GM12878 (cell line): ENCODE measurements at regions not wholly inside any gene's neighbourhood (a gene's known extent, or its start where the extent isn't known, plus 50 kb on each side); places are given as distances from the start of the nearest gene placed in this dataset.

Source experiments
- ATAC-seq: fragments of 200-7000 bp; cut with Tn5 transposase; 3 replicates; pipeline ENCODE4 v1.9.1; 2020; ENCODE audit warnings: mild to moderate bottlenecking, moderate library complexity
- BruUV-seq: library from RNA; stranded (reverse); fragments of 400-500 nt; replicated peaks from 2 replicates; lab custom pipeline; 2021; lab: Mats Ljungman, UMichigan
- CTCF ChIA-PET: fragments of 300-600 bp; sonication (Branson Sonifier 250); formaldehyde crosslinking; extraction: SDS; loops from one replicate; lab custom pipeline; 2021; ENCODE audit warnings: inconsistent platforms; lab: Yijun Ruan, JAX
- POLR2A ChIA-PET: fragments of 350-600 bp; formaldehyde crosslinking; extraction: SDS; loops from one replicate; lab custom pipeline; 2021; ENCODE audit warnings: inconsistent platforms; lab: Charles Lee
- RAD21 ChIA-PET: fragments of 300-600 bp; sonication (Branson Sonifier 250); formaldehyde crosslinking; loops from one replicate; lab custom pipeline; 2023; ENCODE audit warnings: antibody characterized with exemption; ENCODE audit not compliant: unreplicated experiment; lab: Charles Lee
- SMC1A ChIA-PET: fragments of 300-600 bp; sonication (Branson Sonifier 250); formaldehyde crosslinking; loops from one replicate; lab custom pipeline; 2023; ENCODE audit not compliant: unreplicated experiment, uncharacterized antibody; lab: Charles Lee
- DNase-seq: peaks from one replicate; pipeline ENCODE4 v3.0.0-alpha.2; 2011; ENCODE audit warnings: low read depth, low spot score
- FAIRE-seq: peaks from 3 replicates; lab custom pipeline; 2011; peaks lifted over from hg19 to GRCh38; lab: Jason Lieb, UNC
- H2AFZ ChIP-seq: 2 replicates; pipeline ENCODE4 v1.6.0; 2011; ENCODE audit warnings: low read depth, low read length, control low read depth; ENCODE audit not compliant: control insufficient read depth
- H3K27ac ChIP-seq: 2 replicates; pipeline ENCODE4 v1.5.1; 2011; ENCODE audit warnings: control low read depth; ENCODE audit not compliant: control insufficient read depth, insufficient read depth
- H3K27me3 ChIP-seq, 2 experiments: replicated peaks in 1 of 2; 2 replicates each; pipeline versions ENCODE4 v1.6.0 to v1.6.1; 2011; ENCODE audit warnings: low read length in 1 of 2; ENCODE audit not compliant: control insufficient read depth in 2 of 2, insufficient read depth in 2 of 2
- H3K36me3 ChIP-seq, 2 experiments: 2 replicates each; pipeline ENCODE4 v1.5.1; 2011; ENCODE audit warnings: low read length in 1 of 2; ENCODE audit not compliant: control insufficient read depth in 2 of 2, insufficient read depth in 2 of 2
- H3K4me1 ChIP-seq: 2 replicates; pipeline ENCODE4 v1.6.1; 2011; ENCODE audit warnings: mild to moderate bottlenecking, low read length, moderate library complexity, mixed read lengths; ENCODE audit not compliant: control insufficient read depth, insufficient read depth
- H3K4me2 ChIP-seq: 2 replicates; pipeline ENCODE4 v1.6.0; 2011; ENCODE audit warnings: control low read depth; ENCODE audit not compliant: control insufficient read depth, insufficient read depth
- H3K4me3 ChIP-seq: fragments of 200-600 bp; sonication (generic); 2 replicates; pipeline ENCODE4 v1.5.1; 2016
- H3K79me2 ChIP-seq: 2 replicates; pipeline ENCODE4 v1.6.0; 2011; ENCODE audit warnings: low read length; ENCODE audit not compliant: control insufficient read depth, insufficient read depth
- H3K9ac ChIP-seq: 2 replicates; pipeline ENCODE4 v1.8.0; 2011; ENCODE audit warnings: low read length, control low read depth, mixed read lengths; ENCODE audit not compliant: control insufficient read depth, insufficient read depth
- H3K9me3 ChIP-seq: replicated peaks from 3 replicates; pipeline ENCODE4 v1.5.1; 2011; ENCODE audit warnings: mild to moderate bottlenecking, low read length; ENCODE audit not compliant: control insufficient read depth, insufficient read depth
- H4K20me1 ChIP-seq: 2 replicates; pipeline ENCODE4 v1.6.0; 2011; ENCODE audit not compliant: control insufficient read depth, insufficient read depth
- HDGF ChIP-seq: fragments of 450-650 bp; IDR thresholded peaks from 2 replicates; pipeline ENCODE4 v1.6.1; 2016; ENCODE audit warnings: antibody characterized with exemption
- PAX5 ChIP-seq: IDR thresholded peaks from 2 replicates; pipeline ENCODE4 v1.6.1; 2011; ENCODE audit warnings: low read depth, low read length, borderline replicate concordance
- STAT3 ChIP-seq: IDR thresholded peaks from 2 replicates; pipeline ENCODE4 v1.6.1; 2011; ENCODE audit warnings: low read depth, low read length, improper control_type of control experiment
- WGBS: methylation state at CpG from one replicate; pipeline ENCODE4 v1.1.6; 2016; ENCODE audit warnings: low lambda C conversion rate; ENCODE audit not compliant: insufficient replicate concordance, insufficient coverage; ENCODE audit errors: missing lambda C conversion rate; 5-methylcytosine and 5-hydroxymethylcytosine counted together
- in situ Hi-C: fragments of 300-500 bp; cut with MboI; formaldehyde crosslinking; loops from 9 replicates; pipeline ENCODE4 v1.14.3; 2018; ENCODE audit warnings: mixed read lengths
- intact Hi-C: fragments of 100-400 bp; cut with micrococcal nuclease; formaldehyde crosslinking; loops from one replicate; pipeline ENCODE4 v1.14.2; 2022; ENCODE audit not compliant: unreplicated experiment
- TF ChIP-seq, protein P1 (sequence below): fragments of 450-650 bp; IDR thresholded peaks from 2 replicates; pipeline ENCODE4 v1.6.1; 2017; ENCODE audit warnings: mild to moderate bottlenecking, low read depth, inconsistent platforms; ENCODE audit not compliant: poor library complexity, severe bottlenecking

DNA sequence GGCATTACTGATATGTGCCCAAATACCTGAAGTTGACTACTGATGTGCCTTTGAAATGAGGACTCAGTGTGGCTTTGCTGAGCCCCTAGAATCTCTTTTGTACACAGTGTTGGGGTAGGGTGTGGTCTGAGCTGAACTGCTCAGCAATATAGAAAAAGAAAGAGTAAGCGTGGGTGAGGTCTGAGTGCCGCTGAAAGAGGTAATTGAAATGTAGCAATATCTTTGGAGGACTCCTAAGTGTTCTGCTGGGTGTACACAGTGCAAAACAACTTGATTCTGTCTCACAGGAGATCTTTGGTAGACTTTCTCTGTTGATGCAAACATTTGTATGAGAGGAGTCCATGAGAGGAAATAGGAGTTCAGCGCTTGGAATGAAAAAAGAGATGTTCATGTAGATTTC, 73.7 kb upstream of the PTPN5 start:
- DNase-seq (no peak), ATAC-seq (no peak), FAIRE-seq (no peak)
- H3K27me3 ChIP-seq: no peaks in the 10 kb centered on the region; a peak in 1 of 4 replicates
- no peak overlapping the region for H2AFZ ChIP-seq
- no peaks in the 10 kb centered on the region for H3K36me3 ChIP-seq
- intact Hi-C loops (no loop called here), in situ Hi-C loops (no loop called here)
- no peak overlapping the region for H3K4me3 ChIP-seq
- ChIA-PET SMC1A (no interaction called here), CTCF (interaction anchor here (1.5 kb wide), 1 partner anchor 11 kb away, joined by 5 read pairs; no protein-coding TSS in a partner anchor), RAD21 (no interaction called here), POLR2A (no interaction called here)
- no peak overlapping the region for H3K27ac ChIP-seq
- H3K9me3 ChIP-seq: no peaks in the 10 kb centered on the region
- H3K79me2 ChIP-seq: no peaks in the 10 kb centered on the region
- WGBS: 29% methylated on average over 3 of the region's 3 CpGs
- no TSS peak for BruUV-seq
- H4K20me1 ChIP-seq: no peaks in the 10 kb centered on the region
- H3K9ac ChIP-seq: no peak overlapping the region
- H3K4me1 ChIP-seq: no peaks in the 10 kb centered on the region
- H3K4me2 ChIP-seq: no peak overlapping the region
- TF ChIP-seq, protein P1, sequence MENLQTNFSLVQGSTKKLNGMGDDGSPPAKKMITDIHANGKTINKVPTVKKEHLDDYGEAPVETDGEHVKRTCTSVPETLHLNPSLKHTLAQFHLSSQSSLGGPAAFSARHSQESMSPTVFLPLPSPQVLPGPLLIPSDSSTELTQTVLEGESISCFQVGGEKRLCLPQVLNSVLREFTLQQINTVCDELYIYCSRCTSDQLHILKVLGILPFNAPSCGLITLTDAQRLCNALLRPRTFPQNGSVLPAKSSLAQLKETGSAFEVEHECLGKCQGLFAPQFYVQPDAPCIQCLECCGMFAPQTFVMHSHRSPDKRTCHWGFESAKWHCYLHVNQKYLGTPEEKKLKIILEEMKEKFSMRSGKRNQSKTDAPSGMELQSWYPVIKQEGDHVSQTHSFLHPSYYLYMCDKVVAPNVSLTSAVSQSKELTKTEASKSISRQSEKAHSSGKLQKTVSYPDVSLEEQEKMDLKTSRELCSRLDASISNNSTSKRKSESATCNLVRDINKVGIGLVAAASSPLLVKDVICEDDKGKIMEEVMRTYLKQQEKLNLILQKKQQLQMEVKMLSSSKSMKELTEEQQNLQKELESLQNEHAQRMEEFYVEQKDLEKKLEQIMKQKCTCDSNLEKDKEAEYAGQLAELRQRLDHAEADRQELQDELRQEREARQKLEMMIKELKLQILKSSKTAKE: no peak
- no peak for TF ChIP-seq PAX5
- TF ChIP-seq STAT3: no peak
- TF ChIP-seq HDGF: no peak
